Cerebellar nuclear complex (tissue), 1 donor: ENCODE measurements at regions not wholly inside any gene's neighbourhood (a gene's known extent, or its start where the extent isn't known, plus 50 kb on each side); places are given as distances from the start of the nearest gene placed in this dataset.
"Not testable (repeated sequence)": the region's sequence is repeated elsewhere in the genome, so short reads cannot be mapped to it uniquely, and the experiment has no call there.

Source experiments
- DNase-seq, 2 experiments: peaks; one replicate each; lab custom pipeline; 2025; lab: John Stamatoyannopoulos, UW

GRCh38 chr17:31678431-31678830 is 180.6 kb downstream of the COPRS start:
- no peak for DNase-seq

- DNase-seq, result no peak
Observed at GRCh38 chr17:31677681-31678080, 181.4 kb downstream of the COPRS start.

- DNase-seq, result no peak
Observed at GRCh38 chr17:31677036-31677435, 182.0 kb downstream of the COPRS start.

DNA sequence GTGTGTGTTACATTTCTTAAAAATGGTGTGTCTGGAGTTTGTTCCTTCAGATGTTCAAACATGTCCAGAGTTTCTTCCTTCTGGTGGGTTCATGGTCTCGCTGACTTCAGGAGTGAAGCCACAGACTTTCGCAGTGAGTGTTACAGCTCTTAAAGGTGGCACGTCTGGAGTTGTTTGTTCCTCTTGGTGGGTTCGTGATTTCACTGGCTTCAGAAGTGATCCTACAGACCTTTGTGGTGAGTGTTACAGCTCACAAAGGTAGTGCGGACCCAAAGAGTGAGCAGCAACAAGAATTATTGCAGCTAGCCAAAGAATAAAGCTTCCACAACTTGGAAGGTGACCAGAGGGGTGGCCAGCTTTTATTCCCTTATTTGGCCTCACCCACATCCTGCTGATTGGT is 183.7 kb downstream of the COPRS start:
- not testable (repeated sequence) for DNase-seq

DNA sequence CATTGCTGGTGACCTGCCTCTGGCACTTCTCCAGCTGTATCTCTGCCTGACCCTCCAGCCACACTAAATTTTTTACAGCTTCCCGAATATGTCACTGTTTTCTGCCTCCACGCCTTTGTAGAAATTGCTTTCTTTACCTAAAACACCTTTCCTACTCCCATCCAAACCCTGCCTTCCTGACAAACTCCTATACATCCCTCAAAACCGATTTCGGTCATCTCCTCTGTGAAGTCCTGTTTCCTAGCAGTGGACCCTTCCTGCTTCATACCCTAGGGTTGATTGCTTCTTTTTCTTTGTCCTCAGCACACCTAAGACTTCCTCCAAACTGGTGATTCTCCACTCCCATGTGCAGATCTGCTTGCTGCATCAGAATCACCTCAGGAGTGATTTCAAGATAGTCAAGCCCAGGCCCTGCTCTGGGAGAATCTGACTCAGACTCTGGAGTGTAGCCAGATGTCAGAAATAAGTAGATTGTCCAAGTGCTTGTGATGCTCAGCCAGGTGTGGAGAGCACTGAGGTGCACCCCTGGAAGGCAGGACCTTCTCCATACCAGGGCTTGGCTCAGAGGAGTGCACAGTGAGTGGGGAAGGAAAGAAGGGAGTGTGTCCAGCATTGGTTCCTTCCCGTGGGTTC is 184.2 kb downstream of the COPRS start:
- no peak for DNase-seq

DNA sequence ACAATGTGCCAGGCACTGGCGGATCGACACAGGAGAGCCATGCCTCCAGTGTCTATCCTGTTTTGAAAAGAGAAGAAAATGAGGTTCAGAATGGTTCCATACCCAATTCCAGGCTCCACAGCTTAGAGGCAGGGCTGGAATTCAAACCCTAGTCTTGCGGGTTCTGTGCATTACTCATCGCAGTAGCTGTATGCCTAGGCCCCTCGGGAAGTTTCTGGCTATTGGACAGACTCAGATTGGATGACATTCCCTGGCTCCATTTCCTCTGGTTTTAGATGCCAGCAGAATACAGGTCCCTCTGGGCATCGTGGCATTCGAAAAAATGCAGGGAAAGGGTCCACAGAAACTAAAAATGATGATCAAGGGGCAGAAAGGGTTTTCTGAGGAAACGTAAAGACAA is 184.7 kb downstream of the COPRS start:
- no peak for DNase-seq

DNA sequence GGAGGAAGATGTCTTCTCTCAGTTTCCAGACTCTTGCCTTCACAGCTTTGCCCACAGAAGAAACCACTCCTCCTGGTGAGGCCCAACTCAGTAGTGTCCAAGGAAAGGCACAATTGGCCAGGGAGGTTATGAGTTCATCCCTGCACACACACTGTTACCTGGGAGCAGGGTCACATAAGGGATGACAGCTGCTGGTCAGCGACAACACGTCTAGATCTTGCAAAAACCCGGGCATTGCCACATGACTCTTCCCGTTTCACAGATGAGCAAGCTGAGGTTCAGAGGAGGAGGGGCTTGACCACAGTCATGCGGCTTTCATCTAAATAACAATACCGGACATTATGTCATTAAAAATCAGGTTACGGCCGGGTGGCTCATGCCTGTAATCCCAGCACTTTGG is 186.0 kb downstream of the COPRS start:
- no peak for DNase-seq

GRCh38 chr17:31672161-31672819 is 186.8 kb downstream of the COPRS start:
- DNase-seq, result no peak

GRCh38 chr17:31663576-31663975 is 195.5 kb downstream of the COPRS start:
- no peak for DNase-seq

DNA sequence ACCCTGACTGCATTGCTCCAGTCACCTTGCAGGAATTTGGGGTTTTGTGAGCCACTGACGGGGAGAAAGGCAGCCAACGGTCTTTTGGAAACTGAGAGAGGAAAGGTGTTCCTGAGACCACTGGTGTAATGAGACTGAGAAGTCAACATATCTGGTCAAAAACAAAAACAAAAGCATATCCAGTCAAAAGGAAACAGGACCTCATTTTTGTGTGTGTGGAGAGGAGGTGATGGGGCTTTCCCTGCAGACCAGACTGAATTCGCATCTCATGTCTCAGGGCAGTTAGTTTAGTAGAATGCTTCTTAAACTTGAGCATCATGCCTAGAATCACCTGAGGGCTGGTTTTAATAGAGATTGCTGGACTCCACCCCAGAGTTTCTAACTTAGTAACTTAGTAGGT is 198.4 kb downstream of the COPRS start:
- no peak for DNase-seq

- no peak for DNase-seq
Observed at GRCh38 chr17:31657876-31658275, 201.2 kb downstream of the COPRS start.

DNA sequence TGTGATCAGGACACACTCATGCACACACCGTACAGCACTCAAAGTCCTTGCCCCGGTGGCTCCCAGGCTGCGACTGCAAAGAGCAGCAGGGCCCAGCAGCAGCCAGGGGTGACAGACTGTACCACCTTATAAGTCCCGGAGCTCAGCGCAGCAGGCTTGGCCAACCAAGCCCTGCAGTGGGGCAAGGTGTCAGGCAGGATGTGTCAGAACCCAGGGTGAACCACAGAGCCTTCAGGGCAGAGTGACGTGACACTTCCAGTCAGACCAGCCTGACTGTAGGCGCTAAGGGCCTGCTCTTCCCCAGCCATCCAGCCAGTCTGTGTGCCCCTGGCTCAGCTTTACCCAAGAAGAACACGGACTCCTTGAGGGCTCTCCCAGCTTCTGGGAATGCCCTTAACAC is 204.1 kb downstream of the COPRS start:
- DNase-seq, result no peak

- DNase-seq, result no peak
Observed at GRCh38 chr17:31653691-31654090, 205.4 kb downstream of the COPRS start.

GRCh38 chr17:31650756-31651520 is 208.1 kb downstream of the COPRS start:
- DNase-seq, result no peak

DNA sequence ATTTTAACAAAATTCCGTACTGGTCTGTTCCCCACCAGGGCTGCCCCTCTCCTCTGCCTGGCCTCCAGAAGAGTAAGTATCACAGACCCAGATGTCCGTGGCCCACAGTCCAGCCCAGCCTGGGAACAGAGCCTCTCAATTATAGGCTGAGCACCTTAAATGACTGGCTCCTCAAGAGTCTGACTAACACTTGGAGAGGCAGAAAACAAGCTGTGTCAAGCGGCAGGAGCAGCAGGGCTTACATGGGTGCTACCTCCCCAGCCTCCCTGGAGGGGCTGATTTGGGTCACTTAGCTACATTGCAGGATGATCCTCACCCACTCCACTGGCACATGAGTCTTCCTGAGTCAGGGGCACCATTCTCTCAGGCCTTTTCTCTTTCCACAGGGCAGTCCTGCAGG is 209.7 kb downstream of the COPRS start:
- DNase-seq, result no peak

DNA sequence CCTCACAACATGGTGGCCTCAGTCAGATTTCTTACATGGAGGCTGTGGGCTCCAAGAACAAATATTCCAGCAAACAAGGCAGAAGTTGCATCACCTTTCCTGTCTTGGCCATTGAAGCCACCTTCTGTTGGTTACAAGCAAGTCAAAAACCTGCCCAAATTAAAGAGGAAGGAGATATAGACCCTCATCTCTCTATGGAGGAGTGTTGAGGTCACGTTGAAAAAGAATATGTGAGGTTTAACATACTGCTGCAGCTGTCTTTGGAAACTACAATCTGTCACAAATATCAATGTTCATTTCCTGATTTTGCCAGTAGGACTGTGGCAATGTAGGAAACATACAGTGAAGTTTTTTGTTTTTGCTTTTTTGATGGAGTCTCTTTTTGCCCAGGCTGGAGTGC is 211.4 kb downstream of the COPRS start:
- DNase-seq, result no peak

DNA sequence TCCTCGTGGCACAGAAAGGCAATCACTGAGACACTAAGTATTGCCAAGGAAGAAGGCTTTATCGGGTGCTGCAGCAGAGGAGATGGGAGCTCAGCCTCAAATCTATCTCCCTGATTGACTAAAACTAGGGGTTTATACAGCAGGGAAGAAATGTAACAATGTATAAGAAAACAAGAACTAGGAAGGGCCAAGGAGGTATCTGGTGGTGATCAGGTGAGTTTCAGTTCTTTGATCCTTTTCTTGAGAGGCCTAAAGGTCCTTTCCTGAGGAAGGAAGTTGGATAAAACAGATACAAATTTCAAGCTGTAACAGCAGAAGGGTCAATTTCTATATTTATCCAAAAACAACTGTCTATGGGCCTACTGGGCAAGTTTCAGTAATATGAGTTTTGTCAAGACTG is 212.4 kb downstream of the COPRS start:
- DNase-seq, result no peak

- no peak for DNase-seq
Observed at GRCh38 chr17:31645351-31645750, 213.7 kb downstream of the COPRS start.

DNA sequence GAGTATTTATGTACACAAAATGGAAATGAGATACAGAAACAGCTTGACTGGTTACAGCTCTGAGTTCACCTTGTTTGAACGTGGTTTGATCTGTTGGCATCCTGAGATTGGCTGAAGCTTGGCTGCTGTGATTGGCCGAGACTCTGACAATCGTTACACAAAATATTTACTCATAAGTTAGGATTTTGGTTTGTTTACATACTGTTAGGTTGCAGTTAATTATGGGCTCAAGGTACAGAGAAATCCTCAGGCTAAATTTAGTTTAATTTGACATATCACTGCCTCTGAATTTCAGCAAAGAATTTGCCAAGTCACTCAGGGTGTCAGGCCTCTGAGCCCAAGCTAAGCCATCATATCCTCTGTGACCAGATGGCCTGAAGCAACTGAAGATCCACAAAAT is 227.3 kb downstream of the COPRS start:
- peak; percentile 1 to 51 for DNase-seq

DNA sequence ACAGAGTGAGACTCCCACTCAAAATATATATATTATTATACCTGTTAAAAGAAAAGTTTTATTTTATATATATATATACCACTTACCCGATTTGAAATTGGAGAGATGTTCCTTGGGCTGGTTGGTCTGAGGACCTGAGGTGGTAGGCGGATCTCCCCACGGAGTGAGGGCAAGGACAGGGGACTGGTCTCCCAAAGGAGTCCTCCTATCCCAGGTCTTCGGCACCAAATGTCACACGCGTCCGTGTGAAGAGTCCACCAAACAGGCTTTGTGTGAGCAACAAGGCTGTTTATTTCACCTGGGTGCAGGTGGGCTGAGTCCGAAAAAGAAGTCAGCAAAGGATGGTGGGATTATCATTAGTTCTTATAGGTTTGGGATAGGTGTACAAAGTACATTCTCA is 228.2 kb downstream of the COPRS start:
- DNase-seq, result not testable (repeated sequence)

GRCh38 chr17:31629696-31630470 is 229.2 kb downstream of the COPRS start:
- DNase-seq, result peak; percentile 3 to 16

DNA sequence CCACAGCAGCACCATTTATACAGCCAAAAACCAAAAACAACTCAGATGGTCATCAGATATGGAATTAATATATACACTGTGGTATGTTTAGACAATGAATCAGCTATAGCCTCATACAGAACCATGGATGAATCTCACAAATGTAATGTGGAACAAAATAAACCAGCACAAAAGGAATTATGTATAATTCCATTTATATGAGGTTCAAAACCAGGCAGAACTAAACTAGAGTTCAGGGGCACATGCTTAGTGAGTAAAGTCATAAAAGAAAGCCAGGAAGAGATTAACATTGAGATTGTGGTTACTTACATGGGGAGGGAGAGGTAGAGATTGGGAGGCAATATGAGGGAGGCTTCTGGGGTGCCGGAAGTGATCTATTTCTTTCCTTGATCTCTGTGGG is 231.1 kb downstream of the COPRS start:
- DNase-seq, result no peak

DNA sequence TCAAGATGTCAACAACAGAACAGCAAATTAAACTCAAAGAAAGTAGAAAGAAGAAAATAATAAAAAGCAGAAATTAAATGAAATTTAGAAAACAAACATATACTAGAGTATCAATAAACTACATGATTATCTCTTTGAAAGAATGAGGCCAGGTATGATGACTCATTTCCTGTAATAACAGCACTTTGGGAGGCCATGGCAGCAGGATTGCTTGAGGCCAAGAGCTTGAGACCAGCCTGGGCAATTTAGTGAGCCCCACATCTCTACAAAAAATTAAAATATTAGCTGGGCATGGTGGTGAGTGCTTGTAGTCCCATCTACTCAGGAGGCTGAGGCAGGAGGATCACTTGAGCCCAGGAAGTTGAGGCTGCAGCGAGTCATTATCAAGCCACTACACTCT is 232.5 kb downstream of the RAB11FIP4 start:
- DNase-seq, result no peak
